NCI-H446 treated with DMSO at 0.1 percent for 48 hours (cell line): ENCODE measurements at regions not wholly inside any gene's neighbourhood (a gene's known extent, or its start where the extent isn't known, plus 50 kb on each side); places are given as distances from the start of the nearest gene placed in this dataset.

Experiments
- DNase-seq: peaks from one replicate; lab custom pipeline; 2025; lab: John Stamatoyannopoulos, UW

- no peak for DNase-seq
Observed at GRCh38 chr2:234768608-234769196, 183.1 kb upstream of the SH3BP4 start.

DNA sequence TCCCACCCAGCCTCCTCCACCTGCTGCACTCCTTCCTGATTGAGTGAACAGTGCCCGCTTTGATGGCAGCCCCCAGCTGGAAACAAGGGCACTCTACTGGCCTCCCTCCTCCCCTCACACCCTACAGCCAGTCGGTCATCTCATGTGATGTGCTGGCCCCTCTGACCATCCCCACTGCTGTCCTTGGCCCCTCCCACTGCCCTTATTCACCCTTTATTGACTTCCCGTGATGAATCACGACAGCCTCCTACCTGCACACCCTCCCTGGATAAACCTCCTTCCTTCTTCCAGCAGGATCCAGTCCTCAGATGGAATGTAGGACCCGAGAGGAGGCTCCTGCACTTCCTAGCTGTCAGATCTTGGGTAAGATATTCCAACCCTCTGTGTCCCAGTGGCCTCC, 186.5 kb upstream of the SH3BP4 start:
- DNase-seq, result no peak

- DNase-seq, result no peak
Observed at GRCh38 chr2:234764372-234764771, 187.4 kb upstream of the SH3BP4 start.

DNA sequence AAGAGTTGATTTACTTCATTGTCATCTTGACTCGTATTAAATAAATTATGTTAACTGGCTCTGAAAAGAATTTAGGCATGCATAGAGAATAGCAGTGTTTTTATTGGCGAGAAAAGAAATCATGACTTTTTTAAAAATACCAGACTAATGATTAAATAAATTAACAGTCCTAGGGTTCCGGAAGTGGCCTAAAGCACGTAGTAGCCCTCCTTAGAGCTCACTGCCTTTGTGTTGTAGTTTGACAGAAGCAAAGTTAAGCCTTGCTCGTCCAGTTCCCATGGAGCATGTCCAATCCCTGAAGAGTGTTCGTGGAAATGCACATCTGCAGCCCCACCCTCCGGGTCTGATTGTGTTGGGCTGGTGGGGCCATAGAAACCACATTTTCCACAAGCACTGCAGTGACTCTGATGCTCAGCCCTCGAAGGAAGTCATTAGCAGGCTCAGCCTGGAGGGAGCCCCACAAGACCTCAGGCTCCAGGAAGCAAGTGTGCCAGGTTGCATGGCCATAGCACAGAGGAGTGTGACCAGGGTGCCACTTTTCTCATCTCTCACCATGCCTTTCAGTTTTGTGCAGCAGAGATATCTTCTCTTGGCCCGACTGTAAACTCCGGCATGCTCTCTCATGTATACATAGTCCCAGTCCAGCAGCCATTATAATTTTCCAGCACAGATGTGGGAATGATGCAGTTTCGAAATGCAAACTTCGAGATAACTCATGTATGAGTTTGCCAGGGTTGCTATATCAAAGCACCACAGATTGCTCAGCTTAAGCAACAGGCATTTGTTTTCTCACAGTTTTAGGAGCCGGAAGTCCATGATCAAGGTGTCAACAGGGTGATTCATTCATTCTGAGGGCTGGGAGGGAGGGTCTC, 188.6 kb upstream of the SH3BP4 start:
- no peak for DNase-seq

DNA sequence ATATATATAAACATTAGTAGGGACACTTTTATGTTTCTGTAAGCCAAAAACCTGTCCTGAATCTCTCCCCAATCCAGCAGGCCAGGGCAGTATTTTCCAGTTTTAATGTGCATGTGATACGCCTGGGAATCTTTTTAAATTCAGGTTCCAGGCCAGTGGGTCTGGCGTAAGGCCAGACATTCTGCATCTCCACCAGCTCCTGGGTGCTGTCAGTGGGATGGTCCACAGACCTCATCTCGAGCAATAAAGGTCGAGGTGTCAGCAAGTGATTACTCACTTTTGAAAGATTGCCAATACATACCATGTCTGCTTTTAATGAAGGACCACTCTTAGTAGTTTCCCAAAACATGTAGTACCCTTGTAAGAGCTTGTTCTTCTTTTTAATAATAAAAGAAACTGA, 189.9 kb upstream of the SH3BP4 start:
- no peak for DNase-seq

DNA sequence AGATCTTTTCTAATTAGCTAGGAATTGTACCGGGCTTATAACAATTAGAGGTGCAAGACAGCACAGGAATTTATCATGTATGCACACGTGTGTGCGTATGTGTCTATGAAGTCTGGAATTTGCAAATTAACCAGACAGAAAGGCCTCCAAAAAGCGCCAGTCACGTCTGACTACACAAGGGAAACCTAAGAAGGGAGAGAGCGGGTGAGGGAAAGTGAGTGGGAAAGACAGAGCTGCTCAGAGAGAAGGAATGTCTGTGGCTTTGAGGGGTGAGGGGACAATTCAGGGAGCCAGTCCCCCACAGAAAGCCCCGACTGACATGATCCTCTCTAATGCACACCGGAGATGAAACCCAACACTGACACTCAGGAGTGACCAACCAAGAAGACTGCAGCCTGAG, 197.7 kb upstream of the SH3BP4 start:
- DNase-seq, result no peak

DNA sequence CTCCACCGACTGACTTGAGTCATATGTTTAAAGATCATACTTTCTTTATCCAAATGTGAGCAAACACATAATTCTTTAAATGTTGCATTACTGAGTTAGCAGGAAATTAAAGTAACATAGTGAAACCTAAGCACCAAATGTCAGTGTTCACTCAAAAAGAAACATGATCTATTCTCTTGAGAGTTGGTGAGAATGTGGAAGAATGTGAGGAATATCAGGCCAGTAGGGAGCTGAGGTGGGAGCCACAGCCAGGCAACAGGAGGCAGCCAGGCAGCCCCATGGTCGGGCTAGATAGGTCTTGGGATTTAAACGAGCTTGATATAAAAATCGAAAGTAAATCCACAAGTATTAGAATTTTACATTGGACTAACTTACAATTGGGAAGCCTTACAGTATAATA, 198.1 kb upstream of the SH3BP4 start:
- DNase-seq, result no peak

DNA sequence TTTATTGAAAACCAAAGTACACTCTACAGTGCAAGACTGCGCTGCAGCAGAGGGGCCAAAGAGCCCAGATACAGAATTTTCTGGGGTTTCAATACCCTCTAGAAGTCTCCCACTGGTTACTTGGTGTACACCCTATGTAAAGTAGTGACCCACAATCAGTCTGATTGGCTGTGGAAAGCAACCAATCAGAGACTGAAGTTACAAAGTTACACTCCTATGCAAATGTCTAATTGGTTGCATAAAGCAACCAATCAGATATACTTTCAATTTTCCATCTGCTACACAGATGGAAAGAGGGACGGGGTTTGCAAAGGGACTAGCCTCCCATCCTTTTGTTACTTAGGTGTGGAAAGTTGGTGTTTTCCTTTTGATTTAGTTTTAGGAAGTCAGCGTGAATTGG, 198.9 kb upstream of the SH3BP4 start:
- DNase-seq, result no peak

DNA sequence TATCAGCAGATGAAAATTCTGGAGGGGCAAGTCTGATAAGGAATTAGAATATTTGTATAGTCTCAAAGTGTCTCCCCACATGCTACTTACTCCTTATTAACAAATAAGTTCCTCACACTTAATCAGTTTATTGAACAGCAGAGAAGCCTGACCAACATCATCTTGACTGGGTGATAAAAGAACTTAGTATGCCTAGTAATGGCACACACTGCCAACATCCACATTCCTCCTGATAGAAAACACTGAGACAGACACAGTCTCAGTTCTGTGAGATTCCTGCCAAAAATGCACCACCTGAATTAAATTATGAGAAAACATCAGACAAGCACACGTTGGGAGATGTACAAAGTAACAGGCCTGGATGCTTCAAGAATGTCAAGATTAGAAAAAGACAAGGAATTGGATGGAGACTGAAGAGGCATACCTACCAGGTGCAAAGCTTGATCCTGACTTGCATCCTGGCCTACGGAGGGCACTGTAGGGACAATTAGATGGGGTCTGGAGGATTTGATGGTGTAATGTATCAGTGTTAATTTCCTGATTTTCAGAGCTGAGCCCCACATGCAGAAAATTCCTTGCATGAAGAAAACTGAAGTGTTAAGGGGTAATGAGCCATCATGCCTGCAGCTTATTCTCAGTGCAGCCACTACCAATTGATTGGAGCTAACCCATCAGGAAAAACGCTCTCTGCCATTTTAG, 200.4 kb upstream of the SH3BP4 start:
- no peak for DNase-seq

DNA sequence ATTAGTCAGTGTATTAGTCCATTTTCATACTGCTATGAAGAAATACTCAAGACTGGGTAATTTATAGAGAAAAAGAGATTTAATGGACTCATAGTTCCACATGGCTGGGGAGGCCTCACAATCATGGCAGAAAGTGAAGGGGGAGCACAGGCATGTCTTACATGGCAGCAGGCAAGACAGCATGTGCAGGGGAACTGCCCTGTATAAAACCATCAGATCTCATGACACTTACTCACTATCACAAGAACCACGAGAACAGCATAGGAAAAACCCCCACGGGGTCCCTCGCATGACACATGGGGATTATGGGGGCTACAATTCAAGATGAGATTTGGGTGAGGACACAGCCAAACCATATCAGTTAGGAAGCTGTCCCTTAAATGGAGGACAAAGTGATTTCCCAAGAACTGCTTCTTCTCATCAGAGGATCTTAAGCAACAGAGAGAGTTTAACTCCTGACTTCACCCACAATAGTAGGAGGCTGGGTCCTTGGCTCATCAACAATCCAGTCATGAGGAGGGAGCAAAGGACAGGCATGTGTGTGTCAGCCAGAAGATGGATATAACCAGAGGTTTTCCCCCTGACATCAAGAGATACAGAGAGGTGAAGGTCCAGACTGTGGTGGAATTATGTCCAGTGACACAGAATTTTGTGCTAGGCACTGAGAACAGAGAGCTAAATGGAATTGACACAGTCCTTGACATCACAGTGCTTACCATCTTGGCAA, 203.8 kb upstream of the SH3BP4 start:
- DNase-seq, result no peak

- no peak for DNase-seq
Observed at GRCh38 chr2:234747032-234747431, 204.8 kb upstream of the SH3BP4 start.

DNA sequence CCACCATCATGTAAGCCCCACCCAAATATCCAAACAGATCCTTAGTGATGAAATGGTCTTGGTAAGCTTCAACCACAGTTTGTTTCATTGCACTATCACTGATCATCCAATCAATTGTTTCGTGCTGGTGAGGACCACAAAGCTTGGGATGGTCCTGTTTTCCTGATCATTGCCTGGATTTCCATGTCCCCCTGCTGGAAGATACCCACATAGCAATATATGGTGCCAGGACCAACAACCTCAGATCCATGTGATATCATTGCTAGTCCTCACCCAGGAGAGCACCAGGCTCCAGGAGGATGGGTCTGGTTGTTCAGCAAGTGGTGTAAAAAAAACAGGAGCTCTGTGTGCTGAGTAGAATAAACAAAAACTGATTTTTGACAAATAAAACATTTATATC, 206.5 kb upstream of the SH3BP4 start:
- DNase-seq, result no peak

DNA sequence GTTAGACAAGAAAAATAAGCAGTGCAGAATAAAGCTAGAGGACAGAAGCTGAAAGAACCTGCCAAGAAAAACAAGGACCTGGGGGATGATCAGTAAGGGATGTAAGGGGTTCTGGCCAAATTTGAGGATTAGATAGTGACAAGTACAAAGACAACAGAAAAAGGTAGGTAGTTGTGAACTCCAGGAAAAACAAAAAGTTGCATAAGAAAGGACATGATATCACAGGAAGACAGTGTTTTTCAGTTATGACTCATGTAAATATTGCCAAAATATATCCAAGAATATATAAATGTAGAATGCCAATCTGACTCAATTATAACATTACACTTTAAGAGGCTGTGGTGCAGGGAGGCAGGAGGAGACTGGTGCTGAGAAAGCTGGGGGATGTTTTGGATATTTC, 209.8 kb upstream of the SH3BP4 start:
- DNase-seq, result no peak

DNA sequence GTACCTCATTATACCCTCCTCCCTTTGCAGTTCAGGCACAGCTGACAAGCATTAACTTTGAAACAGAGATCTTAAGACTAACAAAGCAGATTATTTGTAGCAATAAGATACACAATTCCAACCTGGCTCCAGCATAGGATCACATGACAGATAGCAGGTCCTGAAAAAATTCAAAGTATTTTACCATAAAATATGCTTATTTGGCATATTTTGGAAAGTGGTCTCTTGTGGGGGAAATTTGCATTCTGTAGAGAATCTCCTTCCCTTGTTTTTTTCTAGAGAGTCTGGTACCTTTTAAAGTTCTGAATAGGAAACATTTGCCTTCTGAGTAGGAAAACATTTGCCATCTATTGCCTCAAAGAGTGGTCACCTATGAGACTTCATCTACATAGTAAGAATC, 212.8 kb upstream of the SH3BP4 start:
- DNase-seq, result no peak

- DNase-seq, result no peak
Observed at GRCh38 chr2:234735829-234736228, 216.0 kb upstream of the SH3BP4 start.

GRCh38 chr2:234733795-234734600, 217.8 kb upstream of the SH3BP4 start:
- DNase-seq, result no peak

DNA sequence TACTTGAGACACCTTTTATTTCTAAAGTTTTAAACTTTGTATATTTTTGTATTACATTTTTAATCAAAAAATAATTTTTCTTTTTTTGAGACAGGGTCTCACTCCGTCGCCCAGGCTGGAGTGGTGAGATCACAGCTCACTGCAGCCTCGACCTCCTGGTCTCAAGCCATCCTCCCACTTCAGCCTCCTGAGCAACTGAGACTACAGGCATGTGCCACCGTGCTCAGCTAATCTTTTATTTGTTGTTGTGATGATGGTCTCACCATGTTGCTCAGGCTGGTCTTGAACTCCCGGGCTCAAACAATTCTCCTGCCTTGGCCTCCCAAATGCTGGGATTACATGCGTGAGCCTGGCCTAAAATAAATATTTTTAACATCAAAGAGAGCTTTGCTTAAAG, 218.7 kb upstream of the SH3BP4 start:
- DNase-seq, result no peak

DNA sequence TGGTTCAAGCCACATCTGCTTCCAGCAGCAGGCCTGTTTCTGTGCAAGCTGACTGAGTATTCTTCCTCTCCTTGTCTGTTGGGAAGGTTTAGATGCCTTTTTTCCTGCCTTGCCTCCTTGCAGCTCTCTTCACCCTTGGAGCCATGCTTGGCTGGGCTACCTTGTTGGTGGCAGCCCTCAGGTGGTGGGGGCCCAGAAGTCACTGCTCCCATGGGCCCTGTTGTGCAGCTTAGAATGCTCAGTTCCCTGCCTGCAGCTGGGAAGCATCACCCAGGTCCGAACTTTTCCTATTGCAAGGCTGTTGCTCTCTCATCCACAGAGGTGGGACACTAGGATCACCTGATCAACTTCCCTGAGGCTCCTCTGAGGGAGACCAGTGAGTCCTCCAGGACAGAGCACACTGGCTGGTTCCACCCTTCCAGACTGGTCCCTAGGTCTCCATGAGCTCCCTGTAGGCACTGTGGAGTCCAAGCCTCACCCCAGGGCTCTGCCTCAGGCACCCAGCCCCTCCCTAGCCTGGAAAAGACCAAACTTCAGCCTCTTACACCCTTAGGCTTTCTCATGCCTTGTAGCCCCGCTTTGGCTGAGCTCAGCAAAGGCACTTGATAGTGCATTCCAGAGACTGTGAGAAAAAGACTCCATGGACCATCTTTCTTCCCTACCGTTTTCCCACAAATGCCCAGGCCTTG, 219.3 kb upstream of the SH3BP4 start:
- no peak for DNase-seq

- no peak for DNase-seq
Observed at GRCh38 chr2:234731236-234731635, 220.6 kb upstream of the SH3BP4 start.

DNA sequence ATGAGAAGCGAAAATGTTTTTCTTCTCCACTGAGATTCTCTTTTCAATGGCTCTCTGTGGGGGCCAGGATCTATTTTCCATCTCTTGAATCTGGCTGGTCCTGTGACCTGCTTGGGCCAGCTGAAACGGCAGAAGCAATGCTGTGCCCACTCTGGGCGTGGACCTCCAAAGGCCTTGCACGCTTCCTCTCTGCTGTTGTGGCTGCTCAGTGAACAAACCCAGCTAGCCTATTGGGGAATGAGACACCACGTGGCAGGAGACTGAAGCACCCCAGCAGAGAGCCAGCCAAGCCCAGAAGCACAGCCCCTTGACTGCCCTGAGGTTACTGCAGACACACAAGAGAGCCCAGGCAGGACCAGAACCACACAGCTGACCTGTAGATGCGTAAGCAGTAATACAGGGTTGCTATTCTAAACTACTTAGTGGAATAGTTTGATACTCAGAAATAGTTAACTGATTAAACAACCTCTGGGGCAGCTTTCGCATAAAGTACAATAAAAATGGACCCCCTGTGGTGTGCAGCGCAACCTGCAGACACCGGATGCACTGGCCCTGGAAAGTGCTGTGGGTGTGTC, 221.7 kb upstream of the SH3BP4 start:
- DNase-seq, result no peak
